WI38 (cell line): ENCODE measurements at regions not wholly inside any gene's neighbourhood (a gene's known extent, or its start where the extent isn't known, plus 50 kb on each side); places are given as distances from the start of the nearest gene placed in this dataset.

Source experiments
- H3K4me3 ChIP-seq: 2 replicates; pipeline ENCODE4 v1.5.1; 2011; ENCODE audit warnings: low read depth, mild to moderate bottlenecking, control low read depth, low read length
- TF ChIP-seq, protein P1 (sequence below): IDR thresholded peaks from 2 replicates; pipeline ENCODE4 v1.5.1; 2012; ENCODE audit warnings: low read depth, mild to moderate bottlenecking, control low read depth, low read length

DNA sequence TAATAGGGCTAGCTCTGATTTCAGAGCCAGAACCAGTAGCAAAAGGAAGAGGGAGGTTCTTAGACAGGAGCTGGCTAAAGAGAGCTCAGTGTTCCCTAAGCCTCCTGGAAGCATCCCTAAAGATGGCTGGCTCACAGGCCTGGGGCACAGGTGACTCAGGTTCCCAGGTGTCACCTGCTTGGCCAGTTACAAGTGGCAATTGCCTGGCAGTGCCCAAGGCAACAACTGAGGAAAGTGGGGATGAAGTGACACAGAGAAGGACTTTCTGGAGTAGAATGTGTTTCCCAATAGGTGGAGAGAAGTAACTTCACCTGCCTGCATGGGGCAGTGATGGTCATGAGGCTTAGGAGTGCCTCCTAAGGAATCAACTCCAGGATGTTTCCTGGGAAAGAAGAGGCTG lies 66.5 kb upstream of the EEPD1 start:
- H3K4me3 ChIP-seq: no peak overlapping the region
- TF ChIP-seq, protein P1, sequence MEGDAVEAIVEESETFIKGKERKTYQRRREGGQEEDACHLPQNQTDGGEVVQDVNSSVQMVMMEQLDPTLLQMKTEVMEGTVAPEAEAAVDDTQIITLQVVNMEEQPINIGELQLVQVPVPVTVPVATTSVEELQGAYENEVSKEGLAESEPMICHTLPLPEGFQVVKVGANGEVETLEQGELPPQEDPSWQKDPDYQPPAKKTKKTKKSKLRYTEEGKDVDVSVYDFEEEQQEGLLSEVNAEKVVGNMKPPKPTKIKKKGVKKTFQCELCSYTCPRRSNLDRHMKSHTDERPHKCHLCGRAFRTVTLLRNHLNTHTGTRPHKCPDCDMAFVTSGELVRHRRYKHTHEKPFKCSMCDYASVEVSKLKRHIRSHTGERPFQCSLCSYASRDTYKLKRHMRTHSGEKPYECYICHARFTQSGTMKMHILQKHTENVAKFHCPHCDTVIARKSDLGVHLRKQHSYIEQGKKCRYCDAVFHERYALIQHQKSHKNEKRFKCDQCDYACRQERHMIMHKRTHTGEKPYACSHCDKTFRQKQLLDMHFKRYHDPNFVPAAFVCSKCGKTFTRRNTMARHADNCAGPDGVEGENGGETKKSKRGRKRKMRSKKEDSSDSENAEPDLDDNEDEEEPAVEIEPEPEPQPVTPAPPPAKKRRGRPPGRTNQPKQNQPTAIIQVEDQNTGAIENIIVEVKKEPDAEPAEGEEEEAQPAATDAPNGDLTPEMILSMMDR: no peak

DNA sequence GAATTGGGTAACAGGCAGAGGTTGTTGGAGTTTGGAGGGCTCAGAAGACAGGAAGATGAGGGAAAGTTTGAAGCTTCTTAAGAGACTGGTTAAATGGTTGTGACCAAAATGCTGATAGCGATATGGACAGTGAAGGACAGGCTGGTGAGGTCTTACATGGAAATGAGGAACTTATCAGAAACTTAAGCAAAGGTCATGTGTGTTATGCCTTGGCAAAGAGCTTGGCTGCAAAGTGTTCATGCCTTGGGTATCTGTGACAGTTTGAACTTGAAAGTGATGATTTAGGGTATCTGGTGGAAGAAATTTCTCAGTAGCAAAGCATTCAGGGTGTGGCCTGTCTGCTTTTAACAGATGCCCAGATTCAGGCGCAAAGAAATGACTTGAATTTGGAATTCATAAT lies 64.5 kb upstream of the EEPD1 start:
- no peak overlapping the region for H3K4me3 ChIP-seq
- TF ChIP-seq, protein P1: no peak

DNA sequence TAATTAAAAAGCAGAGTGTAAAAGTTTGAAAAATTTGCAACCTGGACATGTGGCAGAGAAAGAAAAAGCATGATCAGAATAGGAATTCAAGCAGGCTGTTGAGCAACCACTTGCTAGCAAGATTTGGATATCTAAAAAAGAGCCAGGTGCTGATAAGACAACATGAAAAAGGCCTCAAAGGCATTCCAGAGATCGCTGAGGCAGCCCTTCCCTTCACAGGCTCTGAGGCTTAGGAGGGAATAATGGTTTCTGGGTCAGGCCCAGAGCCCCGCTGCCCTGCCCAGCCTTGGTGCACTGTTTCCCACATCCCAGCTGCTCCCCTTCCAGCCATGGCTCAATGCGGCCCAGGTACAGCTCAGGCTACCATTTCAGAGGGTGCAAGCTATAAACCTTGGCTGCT lies 64.1 kb upstream of the EEPD1 start:
- TF ChIP-seq, protein P1: no peak
- no peak overlapping the region for H3K4me3 ChIP-seq

DNA sequence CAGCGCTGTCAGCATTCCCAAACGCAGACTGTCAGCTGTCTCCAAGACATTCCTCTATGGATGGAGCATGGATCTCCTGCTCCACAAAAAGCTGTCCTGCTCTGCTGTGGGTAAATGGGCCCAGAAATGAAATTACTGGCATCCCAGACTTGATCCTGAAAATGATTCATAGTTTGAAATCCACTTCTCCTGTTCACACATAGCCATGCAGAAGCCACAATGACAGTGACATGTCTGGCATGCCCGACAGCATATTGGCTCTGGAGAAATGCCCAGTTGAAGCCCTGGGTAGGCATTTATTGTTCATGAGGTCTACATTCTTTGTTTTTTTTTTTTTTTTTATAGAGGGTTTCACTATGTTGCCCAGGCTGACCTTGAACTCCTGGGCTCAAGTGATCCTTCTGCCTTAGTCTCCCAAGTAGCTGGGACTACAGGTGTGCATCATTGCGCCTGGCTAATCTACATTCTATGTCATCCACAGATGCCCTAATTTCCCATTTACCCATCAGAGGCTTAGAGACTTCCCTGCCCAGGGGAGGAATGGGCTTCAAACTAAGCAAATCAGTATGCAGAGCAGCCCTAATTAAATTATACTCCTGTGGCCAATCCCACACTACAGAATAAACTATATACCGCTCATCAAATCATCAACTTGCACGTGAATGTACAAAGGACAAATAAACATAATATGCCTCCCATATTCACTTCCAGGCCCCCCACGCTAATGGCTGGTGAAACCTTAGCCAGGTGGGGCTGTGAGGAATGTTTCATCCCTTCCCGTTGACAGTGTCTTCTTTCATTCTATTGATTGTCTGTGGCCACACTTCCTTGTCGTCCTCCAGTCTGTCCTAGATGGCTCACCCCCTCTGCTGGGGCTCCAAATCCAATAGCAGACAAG lies 61.8 kb upstream of the EEPD1 start:
- TF ChIP-seq, protein P1: no peak
- no peak overlapping the region for H3K4me3 ChIP-seq

DNA sequence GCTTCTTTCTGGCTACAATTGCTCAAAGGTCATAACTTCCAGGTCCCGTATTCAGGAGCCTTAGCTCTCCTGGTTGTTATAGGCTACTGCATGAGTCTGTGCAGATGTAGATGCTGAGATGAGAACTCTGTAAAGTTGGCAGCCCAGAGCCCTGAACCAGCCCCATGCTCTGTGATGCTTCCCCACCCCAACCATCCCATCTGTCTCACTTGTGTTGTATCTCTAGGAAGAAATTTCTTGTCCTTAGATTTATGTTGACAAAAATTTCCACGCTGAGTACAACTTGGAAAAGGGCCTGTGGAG lies 61.2 kb upstream of the EEPD1 start:
- no peak overlapping the region for H3K4me3 ChIP-seq
- TF ChIP-seq, protein P1: no peak

DNA sequence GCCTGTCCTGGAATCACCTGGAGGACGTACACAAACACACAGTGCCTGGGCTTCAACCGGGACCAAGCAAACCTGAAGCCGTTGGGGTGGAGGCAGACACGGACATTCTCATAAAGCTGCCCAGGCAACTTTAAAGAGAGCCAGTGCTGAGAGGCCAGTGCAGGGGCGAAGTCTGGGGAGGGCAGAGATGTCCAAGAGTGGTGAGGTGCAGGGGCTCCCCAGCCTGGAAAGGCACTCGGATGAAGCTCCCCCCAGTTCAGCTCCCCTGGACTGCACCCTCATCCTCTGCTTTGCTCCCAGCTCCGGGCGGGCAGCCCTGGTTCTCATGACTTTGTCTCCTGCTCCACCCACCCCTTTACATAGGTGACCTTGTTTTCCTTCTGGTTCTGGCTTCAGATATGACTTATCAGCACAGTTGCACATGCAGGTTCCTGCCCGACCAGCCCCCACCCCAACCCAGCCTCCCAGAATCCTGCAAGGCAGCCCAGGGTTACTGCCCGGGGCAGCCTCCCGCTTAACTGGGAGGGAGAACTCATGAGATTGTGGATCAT lies 60.8 kb upstream of the EEPD1 start:
- TF ChIP-seq, protein P1: no peak
- H3K4me3 ChIP-seq: no peak overlapping the region

DNA sequence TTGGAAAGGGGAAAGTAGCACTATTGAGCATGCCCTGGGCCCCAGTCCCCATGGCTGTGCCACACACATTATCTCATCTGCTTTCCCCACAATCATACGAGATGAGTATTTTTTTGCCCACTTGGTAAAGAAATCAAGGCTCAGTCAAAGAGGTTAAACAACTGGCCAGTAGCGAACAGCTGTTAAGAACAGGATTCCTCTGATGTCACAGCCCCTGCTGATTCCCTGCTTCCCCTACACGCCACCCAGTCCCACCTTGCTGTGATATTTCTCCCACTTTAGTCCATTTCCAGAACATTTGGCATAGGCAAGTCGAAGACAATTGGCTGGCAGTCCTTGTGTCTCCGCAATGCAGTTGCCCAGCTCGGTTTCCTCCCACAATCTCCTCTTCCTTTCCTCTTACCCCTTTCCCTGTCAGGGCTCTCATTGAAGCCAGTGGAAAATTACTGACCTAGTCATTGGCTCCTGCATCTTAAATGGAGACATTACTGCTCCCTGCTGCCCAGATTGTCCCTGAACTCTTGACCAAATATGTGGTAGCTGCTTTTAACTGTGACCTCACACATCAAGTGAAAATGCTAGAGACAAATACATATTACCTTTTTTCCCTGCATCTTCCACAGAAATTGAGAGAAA lies 56.5 kb upstream of the EEPD1 start:
- TF ChIP-seq, protein P1: no peak
- no peak overlapping the region for H3K4me3 ChIP-seq
